ENCODE measurements at regions not wholly inside any gene's neighbourhood (a gene's known extent, or its start where the extent isn't known, plus 50 kb on each side); places are given as distances from the start of the nearest gene placed in this dataset.

DNA sequence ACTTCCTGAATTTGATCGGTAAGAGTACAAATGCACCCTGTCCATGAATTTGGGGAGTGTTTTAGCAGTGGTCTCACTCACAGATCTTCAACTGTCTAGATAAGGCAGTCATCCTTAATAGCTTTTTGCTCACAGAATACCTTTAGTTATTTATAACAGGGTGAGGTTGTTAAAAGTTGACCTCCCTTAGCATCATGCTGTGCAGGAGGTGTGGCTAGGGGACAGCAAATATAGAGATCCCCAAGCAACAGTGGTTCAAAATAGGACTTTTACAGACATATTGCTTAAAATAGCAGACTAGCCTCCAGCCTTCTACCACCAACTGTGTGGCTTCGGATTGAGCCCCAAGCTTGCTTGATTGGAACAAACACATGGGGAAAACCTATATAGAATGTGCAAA lies 724.4 kb downstream of the TLE1 start:
- H3K4me3 ChIP-seq (replicated peaks; ENCODE audit: low read depth, low read length), result no peak overlapping the region
- TF ChIP-seq, protein P1, sequence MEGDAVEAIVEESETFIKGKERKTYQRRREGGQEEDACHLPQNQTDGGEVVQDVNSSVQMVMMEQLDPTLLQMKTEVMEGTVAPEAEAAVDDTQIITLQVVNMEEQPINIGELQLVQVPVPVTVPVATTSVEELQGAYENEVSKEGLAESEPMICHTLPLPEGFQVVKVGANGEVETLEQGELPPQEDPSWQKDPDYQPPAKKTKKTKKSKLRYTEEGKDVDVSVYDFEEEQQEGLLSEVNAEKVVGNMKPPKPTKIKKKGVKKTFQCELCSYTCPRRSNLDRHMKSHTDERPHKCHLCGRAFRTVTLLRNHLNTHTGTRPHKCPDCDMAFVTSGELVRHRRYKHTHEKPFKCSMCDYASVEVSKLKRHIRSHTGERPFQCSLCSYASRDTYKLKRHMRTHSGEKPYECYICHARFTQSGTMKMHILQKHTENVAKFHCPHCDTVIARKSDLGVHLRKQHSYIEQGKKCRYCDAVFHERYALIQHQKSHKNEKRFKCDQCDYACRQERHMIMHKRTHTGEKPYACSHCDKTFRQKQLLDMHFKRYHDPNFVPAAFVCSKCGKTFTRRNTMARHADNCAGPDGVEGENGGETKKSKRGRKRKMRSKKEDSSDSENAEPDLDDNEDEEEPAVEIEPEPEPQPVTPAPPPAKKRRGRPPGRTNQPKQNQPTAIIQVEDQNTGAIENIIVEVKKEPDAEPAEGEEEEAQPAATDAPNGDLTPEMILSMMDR (IDR thresholded peaks at IDR 0.05; ENCODE audit: low read length, missing control alignments), result no peak
- no peak for DNase-seq (ENCODE audit: low read depth)

DNA sequence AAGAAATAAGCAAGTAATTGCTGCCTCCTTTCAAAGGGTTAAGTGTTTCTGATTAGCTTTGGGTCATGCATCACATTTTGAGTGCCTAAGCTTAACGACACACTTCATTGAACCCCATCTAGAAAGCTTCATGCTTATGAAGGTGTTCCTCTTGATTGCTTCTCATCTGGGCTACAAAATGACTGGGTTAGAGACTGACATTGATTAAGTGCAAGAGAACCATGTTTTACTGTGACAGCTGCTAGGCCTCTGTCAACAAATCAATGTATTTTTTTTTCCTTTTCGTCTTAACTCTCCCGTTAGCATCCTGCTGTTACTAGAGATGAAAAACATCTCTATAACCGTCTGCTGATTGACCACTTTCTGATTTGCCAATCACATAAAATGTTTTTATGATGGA lies 725.0 kb downstream of the TLE1 start:
- TF ChIP-seq, protein P1 (IDR thresholded peaks at IDR 0.05; ENCODE audit: low read length, missing control alignments), result no peak
- DNase-seq (ENCODE audit: low read depth), result no peak
- H3K4me3 ChIP-seq (replicated peaks; ENCODE audit: low read depth, low read length), result no peak overlapping the region

DNA sequence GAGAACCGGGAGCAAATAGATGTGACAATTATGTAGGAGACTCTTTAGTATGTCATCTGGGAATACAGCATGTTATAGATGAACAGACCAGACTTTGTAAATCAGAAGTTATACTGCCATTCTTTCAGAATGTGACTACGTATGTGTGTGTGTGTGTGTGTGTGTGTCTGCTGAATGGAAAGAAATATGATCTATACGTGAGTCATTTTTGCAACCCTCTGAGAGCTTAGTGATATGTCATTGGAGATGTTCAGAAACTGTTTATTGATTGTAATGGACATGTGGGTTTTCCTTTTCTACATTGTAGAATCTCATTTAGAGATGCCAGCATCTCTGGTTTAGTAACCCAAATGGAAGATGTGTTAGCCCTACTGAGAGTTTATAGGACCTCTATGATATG lies 731.5 kb downstream of the TLE1 start:
- no peak overlapping the region for H3K4me3 ChIP-seq (replicated peaks; ENCODE audit: low read depth, low read length)
- DNase-seq (ENCODE audit: low read depth), result no peak
- TF ChIP-seq, protein P1 (IDR thresholded peaks at IDR 0.05; ENCODE audit: low read length, missing control alignments), result no peak

DNA sequence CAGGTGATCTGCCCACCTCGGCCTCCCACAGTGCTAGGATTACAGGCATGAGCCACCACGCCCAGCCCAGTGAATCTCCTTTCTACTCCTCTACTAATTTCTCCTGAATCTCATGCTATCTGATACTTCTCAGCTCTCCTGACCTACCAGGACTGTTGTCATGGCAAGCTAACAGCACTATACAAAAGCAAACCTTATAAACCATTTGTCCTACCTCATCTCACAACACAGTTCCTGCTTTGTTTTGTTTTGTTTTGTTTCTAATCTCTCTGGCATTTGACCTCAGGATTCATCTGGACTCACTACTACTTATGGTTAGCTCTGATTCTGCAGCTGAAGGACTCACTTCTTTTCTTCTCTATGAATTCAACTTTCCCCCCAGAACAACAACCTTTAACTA lies 734.8 kb downstream of the TLE1 start:
- H3K4me3 ChIP-seq (replicated peaks; ENCODE audit: low read depth, low read length), result no peak overlapping the region
- peak; percentile 9 for DNase-seq (ENCODE audit: low read depth)
- TF ChIP-seq, protein P1 (IDR thresholded peaks at IDR 0.05; ENCODE audit: low read length, missing control alignments), result no peak

DNA sequence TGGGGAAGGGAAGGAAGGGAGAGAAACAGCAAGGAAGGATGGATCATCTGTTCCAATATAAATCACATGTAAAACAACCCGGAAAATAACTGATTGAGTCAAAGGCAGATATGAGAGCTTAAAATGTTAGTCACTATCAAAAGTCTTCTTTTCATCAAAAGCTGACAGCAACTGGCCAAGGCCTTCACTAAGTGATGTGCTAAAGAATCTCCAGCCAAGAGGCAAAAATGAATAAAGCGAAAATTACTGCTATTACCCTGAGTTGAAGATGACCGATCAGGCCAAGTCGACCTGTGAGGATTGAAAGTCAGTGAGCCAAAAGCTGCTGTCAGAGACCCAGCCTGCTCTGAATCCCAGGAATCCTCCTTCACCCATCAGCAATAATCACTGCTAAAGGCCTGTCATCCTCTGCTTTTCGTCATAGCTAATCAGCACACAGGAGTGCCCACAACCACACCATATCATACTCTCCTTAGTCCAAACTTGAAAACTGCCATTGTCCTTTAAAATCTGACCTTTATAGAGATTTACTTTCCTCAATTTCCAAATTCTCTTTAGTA lies 736.9 kb downstream of the TLE1 start:
- TF ChIP-seq, protein P1 (IDR thresholded peaks at IDR 0.05; ENCODE audit: low read length, missing control alignments), result no peak
- no peak overlapping the region for H3K4me3 ChIP-seq (replicated peaks; ENCODE audit: low read depth, low read length)
- no peak for DNase-seq (ENCODE audit: low read depth)

DNA sequence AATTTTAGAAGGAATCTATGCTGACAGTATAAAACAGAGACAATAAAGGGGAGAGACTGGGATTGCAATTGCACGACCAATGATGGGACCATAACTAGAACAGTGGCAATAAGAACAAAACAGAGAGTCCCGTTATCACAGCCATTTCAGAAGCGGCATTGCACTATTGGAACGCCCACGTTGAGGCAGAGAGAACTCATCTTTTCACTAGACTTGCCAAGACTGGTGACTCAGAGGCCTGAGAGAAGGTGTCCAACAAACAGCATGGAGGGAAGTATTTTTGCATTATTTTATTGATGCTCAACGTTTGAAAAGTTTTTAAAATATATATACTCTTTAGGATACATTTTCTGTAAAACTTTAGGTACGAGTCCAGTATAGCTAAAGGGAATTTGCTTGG lies 737.7 kb downstream of the TLE1 start:
- no peak overlapping the region for H3K4me3 ChIP-seq (replicated peaks; ENCODE audit: low read depth, low read length)
- DNase-seq (ENCODE audit: low read depth), result peak; percentile 25
- TF ChIP-seq, protein P1 (IDR thresholded peaks at IDR 0.05; ENCODE audit: low read length, missing control alignments), result no peak

DNA sequence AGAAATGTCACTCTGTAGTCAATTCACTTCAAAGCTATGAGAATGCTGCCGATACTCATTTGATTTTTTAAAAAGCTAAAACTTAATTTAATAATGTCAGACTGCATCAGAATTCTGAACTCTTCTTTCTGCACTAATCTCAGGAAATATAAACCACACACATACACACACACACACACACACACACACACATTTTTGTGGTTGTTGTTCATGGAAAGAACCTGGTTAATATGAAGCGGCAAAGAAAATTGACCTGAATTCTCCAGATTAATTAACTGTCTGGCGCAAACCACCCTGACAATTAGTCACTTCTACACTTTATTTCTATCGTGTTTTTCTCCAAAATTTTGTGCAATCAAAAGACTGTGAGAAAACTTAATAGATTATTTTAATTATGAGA lies 740.5 kb downstream of the TLE1 start:
- TF ChIP-seq, protein P1 (IDR thresholded peaks at IDR 0.05; ENCODE audit: low read length, missing control alignments), result no peak
- H3K4me3 ChIP-seq (replicated peaks; ENCODE audit: low read depth, low read length), result no peak overlapping the region
- DNase-seq (ENCODE audit: low read depth), result no peak

All from fibroblast of pulmonary artery (primary cell).